Neural cell (in vitro differentiated cells): ENCODE measurements at regions not wholly inside any gene's neighbourhood (a gene's known extent, or its start where the extent isn't known, plus 50 kb on each side); places are given as distances from the start of the nearest gene placed in this dataset.

Experiments
- H2AFZ ChIP-seq: fragments of 200-600, 300-800 bp; sonication (generic), shearing (Covaris generic); 2 replicates; pipeline ENCODE4 v1.6.0; 2014; ENCODE audit warnings: low read depth, mild to moderate bottlenecking, antibody characterized with exemption, low read length, moderate library complexity
- H3F3A ChIP-seq: fragments of 200-600 bp; shearing (Covaris generic); 2 replicates; pipeline ENCODE4 v1.6.1; 2016; ENCODE audit warnings: mild to moderate bottlenecking, moderate library complexity, mixed read lengths, antibody characterized with exemption, low read length; ENCODE audit not compliant: insufficient read depth, poor library complexity, severe bottlenecking
- H3K27ac ChIP-seq: fragments of 200-600, 300-800 bp; sonication (generic), shearing (Covaris generic); 2 replicates; pipeline ENCODE4 v1.5.1; 2014; ENCODE audit warnings: mild to moderate bottlenecking, low read length, moderate library complexity
- H3K27me3 ChIP-seq: fragments of 300-800, 200-600 bp; sonication (generic), shearing (Covaris generic); 2 replicates; pipeline ENCODE4 v1.6.0; 2014; ENCODE audit warnings: mild to moderate bottlenecking, low read depth, low read length, moderate library complexity; ENCODE audit not compliant: insufficient read depth
- H3K36me3 ChIP-seq: fragments of 300-800, 200-600 bp; sonication (generic), shearing (Covaris generic); 2 replicates; pipeline ENCODE4 v1.5.1; 2014; ENCODE audit warnings: mild to moderate bottlenecking, antibody characterized with exemption, low read length, moderate library complexity; ENCODE audit not compliant: insufficient read depth
- H3K4me2 ChIP-seq: fragments of 300-800, 200-600 bp; sonication (generic), shearing (Covaris generic); 2 replicates; pipeline ENCODE4 v1.6.0; 2014; ENCODE audit warnings: mild to moderate bottlenecking, low read length
- H3K4me3 ChIP-seq: fragments of 300-800, 200-600 bp; sonication (generic), shearing (Covaris generic); 2 replicates; pipeline ENCODE4 v1.5.1; 2014; ENCODE audit warnings: mild to moderate bottlenecking, low read length, moderate library complexity
- H3K79me2 ChIP-seq: fragments of 200-600 bp; shearing (Covaris generic); replicated peaks from 2 replicates; pipeline ENCODE4 v1.6.0; 2014; ENCODE audit warnings: mild to moderate bottlenecking, low read length, moderate library complexity; ENCODE audit not compliant: insufficient read depth
- H3K9ac ChIP-seq: fragments of 300-800, 200-600 bp; sonication (generic), shearing (Covaris generic); 2 replicates; pipeline ENCODE4 v1.6.1; 2016; ENCODE audit warnings: mild to moderate bottlenecking, low read length, mixed read lengths
- H3K9me2 ChIP-seq: fragments of 200-600 bp; shearing (Covaris generic); 2 replicates; pipeline ENCODE4 v1.6.1; 2016; ENCODE audit warnings: mild to moderate bottlenecking, low read length, mixed read lengths; ENCODE audit not compliant: insufficient read depth
- H3K9me3 ChIP-seq: fragments of 200-600, 300-800 bp; sonication (generic), shearing (Covaris generic); 2 replicates; pipeline ENCODE4 v1.6.1; 2016; ENCODE audit warnings: mild to moderate bottlenecking, mixed run types, low read length, moderate library complexity, mixed read lengths
- H4K20me1 ChIP-seq: fragments of 200-600 bp; shearing (Covaris generic); 2 replicates; pipeline ENCODE4 v1.6.1; 2016; ENCODE audit warnings: mild to moderate bottlenecking, mixed run types; ENCODE audit not compliant: insufficient read depth
- CTCF ChIP-seq: fragments of 450-650 bp; IDR thresholded peaks from 2 replicates; pipeline ENCODE4 v1.5.1; 2014; ENCODE audit warnings: antibody characterized with exemption, mild to moderate bottlenecking, moderate library complexity; ENCODE audit not compliant: poor library complexity, severe bottlenecking
- EP300 ChIP-seq: fragments of 450-650 bp; conservative IDR thresholded peaks from 2 replicates; pipeline ENCODE4 v1.6.1; 2014; ENCODE audit warnings: antibody characterized with exemption, mild to moderate bottlenecking, moderate library complexity; ENCODE audit not compliant: poor library complexity, severe bottlenecking
- EZH2 ChIP-seq: fragments of 200-600, 300-800 bp; shearing (Covaris generic), sonication (generic); IDR thresholded peaks from 2 replicates; pipeline ENCODE4 v1.6.1; 2014; ENCODE audit warnings: antibody characterized with exemption, low read length, borderline replicate concordance, mild to moderate bottlenecking; ENCODE audit not compliant: insufficient read depth, poor library complexity, severe bottlenecking
- MXI1 ChIP-seq: fragments of 450-650 bp; conservative IDR thresholded peaks from 2 replicates; pipeline ENCODE4 v1.6.1; 2014; ENCODE audit warnings: antibody characterized with exemption, mild to moderate bottlenecking; ENCODE audit not compliant: poor library complexity, severe bottlenecking
- POLR2AphosphoS5 ChIP-seq: IDR thresholded peaks from 2 replicates; pipeline ENCODE4 v1.6.1; 2012
- RAD21 ChIP-seq: fragments of 450-650 bp; conservative IDR thresholded peaks from 2 replicates; pipeline ENCODE4 v1.6.1; 2014; ENCODE audit warnings: antibody characterized with exemption, mild to moderate bottlenecking, moderate library complexity
- REST ChIP-seq: IDR thresholded peaks from 2 replicates; pipeline ENCODE4 v1.6.1; 2012; ENCODE audit warnings: borderline replicate concordance
- SMC3 ChIP-seq: fragments of 450-650 bp; conservative IDR thresholded peaks from 2 replicates; pipeline ENCODE4 v1.6.1; 2014; ENCODE audit warnings: antibody characterized with exemption, mild to moderate bottlenecking, moderate library complexity; ENCODE audit not compliant: poor library complexity
- TAF1 ChIP-seq: IDR thresholded peaks from 2 replicates; pipeline ENCODE4 v1.6.1; 2012; ENCODE audit warnings: low read depth

DNA sequence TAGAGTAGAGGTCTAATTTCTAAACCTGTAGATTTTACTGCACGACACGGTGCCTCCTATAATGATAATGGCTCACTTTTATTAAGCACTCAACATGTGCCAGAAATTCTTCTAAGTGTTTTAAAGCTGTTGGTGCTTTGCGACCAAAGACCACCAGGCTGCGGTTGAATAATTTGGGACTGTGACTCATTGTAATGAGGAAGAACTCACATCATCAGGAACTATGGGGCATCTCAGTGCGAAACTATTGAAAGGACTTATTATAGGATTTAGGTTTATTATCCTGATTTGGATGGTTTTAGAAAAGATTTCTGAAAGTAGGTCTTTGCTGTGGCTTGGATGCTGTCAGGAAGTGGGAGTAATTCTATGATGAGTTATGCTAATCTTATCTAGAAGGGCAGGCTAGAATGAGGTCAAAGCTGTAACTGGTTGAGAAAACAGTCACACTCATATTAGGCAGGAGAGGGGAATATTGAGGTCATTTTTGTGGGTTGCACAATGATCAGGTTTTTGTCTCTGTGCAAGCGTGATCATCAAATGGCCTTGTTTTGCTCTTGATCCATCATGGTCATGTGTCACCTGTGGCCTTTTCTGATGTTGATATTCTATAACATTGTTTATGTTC lies 266.8 kb downstream of the PCDH20 start:
- Histone ChIP-seq H3F3A (no peaks in the 10 kb centered on the region), H3K4me2 (no peak overlapping the region), H3K27ac (no peak overlapping the region), H3K9ac (no peak overlapping the region), H4K20me1 (no peaks in the 10 kb centered on the region), H3K9me2 (no peaks in the 10 kb centered on the region), H3K27me3 (no peaks in the 10 kb centered on the region), H3K79me2 (no peaks in the 10 kb centered on the region), H3K36me3 (no peaks in the 10 kb centered on the region), H2AFZ (no peak overlapping the region), H3K4me3 (no peak overlapping the region), H3K9me3 (no peaks in the 10 kb centered on the region)
- TF ChIP-seq RAD21 (no peak), CTCF (no peak), REST (no peak), TAF1 (no peak), EP300 (no peak), MXI1 (no peak), SMC3 (no peak), EZH2 (no peak), POLR2AphosphoS5 (no peak)

- no peak overlapping the region for H3K27ac ChIP-seq
- TF ChIP-seq POLR2AphosphoS5: no peak
- no peak for TF ChIP-seq MXI1
- no peak for TF ChIP-seq CTCF
- no peak for TF ChIP-seq REST
- TF ChIP-seq TAF1: no peak
- no peak for TF ChIP-seq EZH2
- TF ChIP-seq SMC3: no peak
- no peak for TF ChIP-seq RAD21
- TF ChIP-seq EP300: no peak
- H3K79me2 ChIP-seq: no peaks in the 10 kb centered on the region
Measured at GRCh38 chr13:61148211-61148610, 267.4 kb downstream of the PCDH20 start.

More at GRCh38 chr13:61148211-61148610, 267.4 kb downstream of the PCDH20 start:
- no peak overlapping the region for H3K4me3 ChIP-seq
- no peaks in the 10 kb centered on the region for H3K27me3 ChIP-seq
- H3K4me2 ChIP-seq: no peak overlapping the region
- no peaks in the 10 kb centered on the region for H3K9me2 ChIP-seq
- no peak overlapping the region for H2AFZ ChIP-seq
- no peaks in the 10 kb centered on the region for H3K9me3 ChIP-seq
- no peak overlapping the region for H3K9ac ChIP-seq
- no peaks in the 10 kb centered on the region for H4K20me1 ChIP-seq
- no peaks in the 10 kb centered on the region for H3K36me3 ChIP-seq
- no peaks in the 10 kb centered on the region for H3F3A ChIP-seq
